H9 (cell line): ENCODE measurements at regions not wholly inside any gene's neighbourhood (a gene's known extent, or its start where the extent isn't known, plus 50 kb on each side); places are given as distances from the start of the nearest gene placed in this dataset.

Experiments
- DNase-seq: peaks from one replicate; pipeline ENCODE4 v3.0.0-alpha.2; 2017
- H2AFZ ChIP-seq: one replicate; pipeline ENCODE4 v1.6.1; 2013; ENCODE audit warnings: mild to moderate bottlenecking, low read length, control low read depth, moderate library complexity
- H2AK5ac ChIP-seq: 2 replicates; pipeline ENCODE4 v1.6.1; 2013; ENCODE audit warnings: low read length, control low read depth, mixed read lengths; ENCODE audit not compliant: insufficient read length
- H2BK120ac ChIP-seq: one replicate; pipeline ENCODE4 v1.6.1; 2013; ENCODE audit warnings: low read depth, mild to moderate bottlenecking, low read length, control low read depth, inconsistent platforms; ENCODE audit not compliant: poor library complexity, severe bottlenecking
- H2BK12ac ChIP-seq: 2 replicates; pipeline ENCODE4 v1.6.1; 2013; ENCODE audit warnings: low read length, control low read depth, mixed read lengths, low read depth; ENCODE audit not compliant: insufficient read length
- H2BK15ac ChIP-seq: 2 replicates; pipeline ENCODE4 v1.6.1; 2013; ENCODE audit warnings: low read depth, low read length, control low read depth
- H2BK20ac ChIP-seq: one replicate; pipeline ENCODE4 v1.6.1; 2013; ENCODE audit warnings: low read depth, mild to moderate bottlenecking, low read length, control low read depth, inconsistent platforms; ENCODE audit not compliant: poor library complexity, severe bottlenecking
- H2BK5ac ChIP-seq: 2 replicates; pipeline ENCODE4 v1.6.1; 2013; ENCODE audit warnings: low read length, control low read depth, mixed read lengths; ENCODE audit not compliant: insufficient read length
- H3K14ac ChIP-seq: 2 replicates; pipeline ENCODE4 v1.6.1; 2013; ENCODE audit warnings: low read length, control low read depth; ENCODE audit not compliant: insufficient read depth
- H3K18ac ChIP-seq: 2 replicates; pipeline ENCODE4 v1.6.1; 2013; ENCODE audit warnings: low read depth, mild to moderate bottlenecking, mixed read lengths, low read length, control low read depth; ENCODE audit not compliant: insufficient read length
- H3K23ac ChIP-seq: 2 replicates; pipeline ENCODE4 v1.6.1; 2013; ENCODE audit warnings: low read length, control low read depth, mixed read lengths, low read depth; ENCODE audit not compliant: insufficient read length
- H3K23me2 ChIP-seq: 2 replicates; pipeline ENCODE4 v1.6.1; 2013; ENCODE audit warnings: low read depth, mild to moderate bottlenecking, mixed read lengths, low read length, control low read depth; ENCODE audit not compliant: insufficient read length, poor library complexity, severe bottlenecking
- H3K27ac ChIP-seq: 2 replicates; pipeline ENCODE4 v1.5.1; 2013; ENCODE audit warnings: low read length, control low read depth, mixed read lengths, low read depth; ENCODE audit not compliant: insufficient read length
- H3K27me3 ChIP-seq: 2 replicates; pipeline ENCODE4 v1.6.1; 2013; ENCODE audit warnings: low read length, control low read depth, inconsistent platforms; ENCODE audit not compliant: insufficient read depth
- H3K4ac ChIP-seq: 2 replicates; pipeline ENCODE4 v1.6.1; 2013; ENCODE audit warnings: low read depth, mild to moderate bottlenecking, control low read depth, inconsistent platforms, low read length, moderate library complexity
- H3K4me1 ChIP-seq: 2 replicates; pipeline ENCODE4 v1.6.1; 2013; ENCODE audit warnings: low read length, control low read depth, inconsistent platforms; ENCODE audit not compliant: insufficient read depth
- H3K4me2 ChIP-seq: 2 replicates; pipeline ENCODE4 v1.6.1; 2013; ENCODE audit warnings: low read length, control low read depth, mixed read lengths; ENCODE audit not compliant: insufficient read length, insufficient read depth
- H3K56ac ChIP-seq: 2 replicates; pipeline ENCODE4 v1.6.1; 2013; ENCODE audit warnings: low read depth, mild to moderate bottlenecking, mixed read lengths, low read length, control low read depth; ENCODE audit not compliant: insufficient read length
- H3K79me1 ChIP-seq: 2 replicates; pipeline ENCODE4 v1.6.1; 2013; ENCODE audit warnings: low read depth, mild to moderate bottlenecking, moderate library complexity, low read length, control low read depth, inconsistent platforms; ENCODE audit not compliant: insufficient read depth, poor library complexity, severe bottlenecking
- H3K79me2 ChIP-seq: 2 replicates; pipeline ENCODE4 v1.6.1; 2013; ENCODE audit warnings: low read length, control low read depth, inconsistent platforms; ENCODE audit not compliant: insufficient read depth
- H3K9ac ChIP-seq: 2 replicates; pipeline ENCODE4 v1.6.1; 2013; ENCODE audit warnings: low read length, control low read depth, mixed read lengths; ENCODE audit not compliant: insufficient read length; ENCODE audit errors: extremely low read depth
- H3K9me3 ChIP-seq: one replicate; pipeline ENCODE4 v1.6.1; 2013; ENCODE audit warnings: low read depth, low read length, inconsistent platforms; ENCODE audit not compliant: control insufficient read depth
- H3T11ph ChIP-seq: one replicate; pipeline ENCODE4 v1.6.1; 2013; ENCODE audit warnings: mild to moderate bottlenecking, low read length, control low read depth, inconsistent platforms
- H4K20me1 ChIP-seq: one replicate; pipeline ENCODE4 v1.6.1; 2013; ENCODE audit not compliant: control insufficient read depth, insufficient read length, insufficient read depth
- H4K5ac ChIP-seq: 2 replicates; pipeline ENCODE4 v1.6.1; 2013; ENCODE audit warnings: low read depth, mild to moderate bottlenecking, mixed read lengths, low read length, control low read depth; ENCODE audit not compliant: insufficient read length
- H4K8ac ChIP-seq: replicated peaks from 2 replicates; pipeline ENCODE4 v1.6.1; 2013; ENCODE audit warnings: low read length, control low read depth, mixed read lengths, low read depth; ENCODE audit not compliant: insufficient read length
- H4K91ac ChIP-seq: 2 replicates; pipeline ENCODE4 v1.6.1; 2013; ENCODE audit warnings: low read depth, mild to moderate bottlenecking, moderate library complexity, mixed read lengths, low read length, control low read depth; ENCODE audit not compliant: insufficient read length
- H3K27ac Mint-ChIP-seq, 3 experiments: 2 replicates in 2 of 3; 3 replicates in 1 of 3; pipeline ENCODE4 v1.8.0; 2020 to 2021; ENCODE audit warnings: mixed read lengths in 3 of 3, mild to moderate bottlenecking in 1 of 3, moderate library complexity in 1 of 3
- H3K27me3 Mint-ChIP-seq: 2 replicates; pipeline ENCODE4 v1.8.0; 2021; ENCODE audit warnings: low read depth, mild to moderate bottlenecking, moderate library complexity, mixed read lengths
- H3K36me3 Mint-ChIP-seq, 3 experiments: 2 replicates in 2 of 3; 3 replicates in 1 of 3; pipeline ENCODE4 v1.8.0; 2020 to 2021; ENCODE audit warnings: low read depth in 3 of 3, mixed read lengths in 3 of 3; ENCODE audit not compliant: insufficient read depth in 1 of 3
- H3K4me1 Mint-ChIP-seq, 2 experiments: 2 replicates each; pipeline ENCODE4 v1.8.0; 2020; ENCODE audit warnings: mixed read lengths in 2 of 2
- H3K4me3 Mint-ChIP-seq, 2 experiments: 2 replicates in 1 of 2; 3 replicates in 1 of 2; pipeline ENCODE4 v1.8.0; 2020 to 2021; ENCODE audit warnings: mild to moderate bottlenecking in 2 of 2, mixed read lengths in 2 of 2, moderate library complexity in 1 of 2
- H3K9me3 Mint-ChIP-seq, 2 experiments: 2 replicates in 1 of 2; 3 replicates in 1 of 2; pipeline ENCODE4 v1.8.0; 2020; ENCODE audit warnings: mild to moderate bottlenecking in 2 of 2, mixed read lengths in 2 of 2, moderate library complexity in 1 of 2
- WGBS: extraction: QIAGEN DNeasy Blood & Tissue Kit; methylation state at CpG from one replicate; pipeline ENCODE4 v1.1.7; 2013; ENCODE audit warnings: missing lambda C conversion rate, low lambda C conversion rate, mixed read lengths; ENCODE audit not compliant: insufficient read length; ENCODE audit errors: extremely low coverage; 5-methylcytosine and 5-hydroxymethylcytosine counted together
- TF ChIP-seq, protein P1 (sequence below): fragments of 200-600 bp; sonication (generic); conservative IDR thresholded peaks from 3 replicates; pipeline ENCODE4 v1.8.0; 2021; ENCODE audit warnings: antibody characterized with exemption, mild to moderate bottlenecking

DNA sequence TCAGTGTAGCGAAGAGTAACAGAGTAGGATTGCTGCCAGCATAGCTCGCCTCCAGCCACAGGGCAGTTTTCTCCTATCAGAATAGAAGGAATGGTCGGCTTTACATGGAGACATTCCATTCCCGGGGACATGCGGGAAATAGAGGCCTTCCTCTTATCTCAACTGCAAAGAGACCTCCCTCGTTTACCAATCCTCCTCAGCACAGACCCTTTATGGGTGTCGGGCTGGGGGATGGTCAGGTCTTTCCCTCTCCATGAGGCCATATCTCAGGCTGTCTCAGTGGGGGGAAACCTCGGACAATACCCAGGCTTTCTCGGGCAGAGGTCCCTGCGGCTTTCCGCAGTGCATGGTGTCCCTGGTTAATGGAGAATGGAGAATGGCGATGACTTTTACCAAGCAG, 285.0 kb downstream of the ASMT start:
- Histone ChIP-seq H2BK15ac (no peak overlapping the region), H4K91ac (no peak overlapping the region), H2AFZ (no peak overlapping the region), H3K4me2 (no peak overlapping the region), H3K79me1 (no peaks in the 10 kb centered on the region), H3K23me2 (no peaks in the 10 kb centered on the region), H3K9ac (no peak overlapping the region), H3K79me2 (no peaks in the 10 kb centered on the region), H2AK5ac (no peak overlapping the region), H3T11ph (no peak overlapping the region), H3K27ac (no peak overlapping the region), H2BK20ac (no peak overlapping the region), H2BK12ac (no peak overlapping the region), H3K9me3 (no peaks in the 10 kb centered on the region), H4K20me1 (no peaks in the 10 kb centered on the region), H3K18ac (no peak overlapping the region), H3K27me3 (no peaks in the 10 kb centered on the region), H3K14ac (no peak overlapping the region), H3K56ac (no peak overlapping the region), H3K4ac (no peak overlapping the region), H3K4me1 (no peaks in the 10 kb centered on the region), H3K23ac (no peak overlapping the region), H4K5ac (no peak overlapping the region), H2BK5ac (no peak overlapping the region), H2BK120ac (no peak overlapping the region), H4K8ac (no peak overlapping the region)
- TF ChIP-seq, protein P1, sequence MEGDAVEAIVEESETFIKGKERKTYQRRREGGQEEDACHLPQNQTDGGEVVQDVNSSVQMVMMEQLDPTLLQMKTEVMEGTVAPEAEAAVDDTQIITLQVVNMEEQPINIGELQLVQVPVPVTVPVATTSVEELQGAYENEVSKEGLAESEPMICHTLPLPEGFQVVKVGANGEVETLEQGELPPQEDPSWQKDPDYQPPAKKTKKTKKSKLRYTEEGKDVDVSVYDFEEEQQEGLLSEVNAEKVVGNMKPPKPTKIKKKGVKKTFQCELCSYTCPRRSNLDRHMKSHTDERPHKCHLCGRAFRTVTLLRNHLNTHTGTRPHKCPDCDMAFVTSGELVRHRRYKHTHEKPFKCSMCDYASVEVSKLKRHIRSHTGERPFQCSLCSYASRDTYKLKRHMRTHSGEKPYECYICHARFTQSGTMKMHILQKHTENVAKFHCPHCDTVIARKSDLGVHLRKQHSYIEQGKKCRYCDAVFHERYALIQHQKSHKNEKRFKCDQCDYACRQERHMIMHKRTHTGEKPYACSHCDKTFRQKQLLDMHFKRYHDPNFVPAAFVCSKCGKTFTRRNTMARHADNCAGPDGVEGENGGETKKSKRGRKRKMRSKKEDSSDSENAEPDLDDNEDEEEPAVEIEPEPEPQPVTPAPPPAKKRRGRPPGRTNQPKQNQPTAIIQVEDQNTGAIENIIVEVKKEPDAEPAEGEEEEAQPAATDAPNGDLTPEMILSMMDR: no peak
- no CpG with 5 or more reads among the region's 12 CpGs for WGBS
- H3K27me3 Mint-ChIP-seq: no peaks in the 10 kb centered on the region; the same call in 1 of the 2 replicates
- peaks cover 0 to 4% (median 0%) of the 10 kb centered on the region in 3 experiments; a peak in 1 of 7 replicates for H3K36me3 Mint-ChIP-seq
- H3K4me3 Mint-ChIP-seq: no peak overlapping the region
- DNase-seq: no peak
- peak overlapping the region in 1 of 3 experiments; percentile 10; a peak in 1 of 7 replicates for H3K27ac Mint-ChIP-seq
- peaks cover 9 to 19% of the 10 kb centered on the region in 2 experiments for H3K4me1 Mint-ChIP-seq
- H3K9me3 Mint-ChIP-seq: peaks cover 0 to 3% of the 10 kb centered on the region in 2 experiments; a peak in 1 of 5 replicates
